SK-MEL-5 (cell line): ENCODE measurements at regions not wholly inside any gene's neighbourhood (a gene's known extent, or its start where the extent isn't known, plus 50 kb on each side); places are given as distances from the start of the nearest gene placed in this dataset.

Experiments
- DNase-seq: peaks from one replicate; pipeline ENCODE4 v3.0.0-alpha.2; 2016; ENCODE audit warnings: low read depth, low spot score
- in situ Hi-C: cut with HindIII; loops from 2 replicates; pipeline ENCODE4 v1.10.0; 2016; ENCODE audit warnings: low sequenced_read_pairs, high pct_unique_total_duplicates, low pct_unique_long_range_greater_than_20kb

- in situ Hi-C loops = no loop called here
- DNase-seq = no peak
These were observed 99.6 kb upstream of the PDE3A start for GRCh38 chr12:20268771-20269170.

- in situ Hi-C loops = no loop called here
- DNase-seq = no peak
These were observed 98.8 kb upstream of the PDE3A start for GRCh38 chr12:20269337-20270067.

GRCh38 chr12:20270557-20270956, 97.8 kb upstream of the PDE3A start:
- in situ Hi-C loops = no loop called here
- DNase-seq = no peak

GRCh38 chr12:20272161-20272560, 96.2 kb upstream of the PDE3A start:
- in situ Hi-C loops = no loop called here
- DNase-seq = no peak

GRCh38 chr12:20272801-20273200, 95.5 kb upstream of the PDE3A start:
- in situ Hi-C loops = no loop called here
- DNase-seq = no peak

- DNase-seq = no peak
- in situ Hi-C loops = no loop called here
These were observed 94.3 kb upstream of the PDE3A start for GRCh38 chr12:20274008-20274407.

GRCh38 chr12:20278276-20278675, 90.1 kb upstream of the PDE3A start:
- no peak for DNase-seq
- in situ Hi-C loops = no loop called here

GRCh38 chr12:20280515-20280914, 87.8 kb upstream of the PDE3A start:
- in situ Hi-C loops = no loop called here
- no peak for DNase-seq

- DNase-seq = no peak
- in situ Hi-C loops = no loop called here
These were observed 85.9 kb upstream of the PDE3A start for GRCh38 chr12:20282401-20282800.

GRCh38 chr12:20283482-20283881, 84.9 kb upstream of the PDE3A start:
- in situ Hi-C loops = no loop called here
- no peak for DNase-seq

- in situ Hi-C loops = no loop called here
- DNase-seq = no peak
These were observed 78.8 kb upstream of the PDE3A start for GRCh38 chr12:20289520-20289919.

- in situ Hi-C loops = no loop called here
- no peak for DNase-seq
These were observed 67.9 kb upstream of the PDE3A start for GRCh38 chr12:20300457-20300856.

GRCh38 chr12:20305470-20305869, 62.9 kb upstream of the PDE3A start:
- DNase-seq = no peak
- in situ Hi-C loops = no loop called here

- in situ Hi-C loops = no loop called here
- DNase-seq = no peak
These were observed 58.7 kb upstream of the PDE3A start for GRCh38 chr12:20309504-20310148.

GRCh38 chr12:20314328-20314727, 54.0 kb upstream of the PDE3A start:
- DNase-seq = no peak
- in situ Hi-C loops = no loop called here

- in situ Hi-C loops = no loop called here
- no peak for DNase-seq
These were observed 50.8 kb upstream of the PDE3A start for GRCh38 chr12:20317554-20317953.
